Epithelial cell of esophagus (primary cell): ENCODE measurements at regions not wholly inside any gene's neighbourhood (a gene's known extent, or its start where the extent isn't known, plus 50 kb on each side); places are given as distances from the start of the nearest gene placed in this dataset.
"Not testable (repeated sequence)": the region's sequence is repeated elsewhere in the genome, so short reads cannot be mapped to it uniquely, and the experiment has no call there.

Experiments used
- DNase-seq: peaks from one replicate; pipeline ENCODE4 v3.0.0; 2010; ENCODE audit warnings: low read depth
- H3K4me3 ChIP-seq: 2 replicates; pipeline ENCODE4 v1.5.1; 2011; ENCODE audit warnings: mild to moderate bottlenecking, low read length, control low read depth
- CTCF ChIP-seq: IDR thresholded peaks from 2 replicates; pipeline ENCODE4 v1.5.1; 2011; ENCODE audit warnings: low read depth, mild to moderate bottlenecking, low read length, control low read depth, inconsistent platforms; ENCODE audit not compliant: insufficient read depth; ENCODE audit errors: missing control alignments

GRCh38 chr12:75855360-75855759 is 176.2 kb downstream of the PHLDA1 start:
- DNase-seq: no peak
- no peak for TF ChIP-seq CTCF
- no peak overlapping the region for H3K4me3 ChIP-seq

- no peak overlapping the region for H3K4me3 ChIP-seq
- no peak for DNase-seq
- TF ChIP-seq CTCF: no peak
These were observed 176.8 kb downstream of the PHLDA1 start for GRCh38 chr12:75854681-75855309.

- not testable (repeated sequence) for DNase-seq, H3K4me3 ChIP-seq
These were observed 177.4 kb downstream of the PHLDA1 start for GRCh38 chr12:75854137-75854536.

- TF ChIP-seq CTCF: no peak
- H3K4me3 ChIP-seq: no peak overlapping the region
- DNase-seq: no peak
These were observed 177.9 kb downstream of the PHLDA1 start for GRCh38 chr12:75853626-75854025.

GRCh38 chr12:75852956-75853355 is 178.6 kb downstream of the PHLDA1 start:
- H3K4me3 ChIP-seq: no peak overlapping the region
- peak; percentile 68 for DNase-seq
- no peak for TF ChIP-seq CTCF

- DNase-seq: peak; percentile 88
- H3K4me3 ChIP-seq: no peak overlapping the region
- no peak for TF ChIP-seq CTCF
These were observed 179.4 kb downstream of the PHLDA1 start for GRCh38 chr12:75852143-75852542.

GRCh38 chr12:75850721-75851462 is 180.7 kb downstream of the PHLDA1 start:
- peak; percentile 77 for DNase-seq
- no peak overlapping the region for H3K4me3 ChIP-seq
- no peak for TF ChIP-seq CTCF
